ENCODE measurements at regions not wholly inside any gene's neighbourhood (a gene's known extent, or its start where the extent isn't known, plus 50 kb on each side); places are given as distances from the start of the nearest gene placed in this dataset.
A peak's percentile ranks its signal among the peaks of the same experiment; 100 is the strongest.

DNA sequence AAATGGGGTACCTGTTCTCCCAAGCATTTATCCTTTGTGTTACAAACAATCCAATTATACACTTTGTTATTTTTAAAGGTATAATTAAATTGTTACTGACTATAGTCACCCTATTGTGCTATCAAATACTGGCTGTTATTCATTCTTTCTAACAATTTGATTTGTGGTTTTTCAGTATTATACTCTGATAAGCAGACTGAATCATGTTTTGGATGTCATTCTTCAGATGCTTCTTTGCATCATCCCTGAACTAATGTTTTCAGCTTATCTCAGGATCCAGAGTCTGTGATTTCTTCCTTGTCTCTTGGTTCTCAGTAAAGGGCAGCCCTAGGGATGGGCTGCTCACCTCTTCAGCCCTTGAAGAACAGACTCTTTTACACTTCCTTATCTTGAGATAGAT is 177.8 kb upstream of the SGCD start:
- no peaks in the 10 kb centered on the region for H3K9me3 ChIP-seq (ENCODE audit: insufficient read depth, low read depth, low read length)
- peak; percentile 58 for DNase-seq (ENCODE audit: low read depth)
- no peak overlapping the region for H3K27ac ChIP-seq (ENCODE audit: low read depth, low read length)
- H3K4me1 Mint-ChIP-seq (ENCODE audit: low read depth, unreplicated experiment) = peaks cover 33% of the 10 kb centered on the region
- peak; percentile 45 for FAIRE-seq
- no peak overlapping the region for H2AFZ ChIP-seq (ENCODE audit: low read depth, low read length)
- no peak overlapping the region for H3K4me3 Mint-ChIP-seq (ENCODE audit: unreplicated experiment)
- peaks cover 8% of the 10 kb centered on the region for H3K4me1 ChIP-seq (ENCODE audit: insufficient read depth, low read length)
- H3K79me2 ChIP-seq (ENCODE audit: insufficient read depth, low read length) = no peaks in the 10 kb centered on the region
- H3K27me3 Mint-ChIP-seq (ENCODE audit: low read depth, unreplicated experiment) = no peaks in the 10 kb centered on the region
- H3K27me3 ChIP-seq (ENCODE audit: insufficient read depth, low read length) = no peaks in the 10 kb centered on the region
- TF ChIP-seq EZH2 (IDR thresholded peaks at IDR 0.05; ENCODE audit: insufficient read depth, low read length) = no peak
- no peak for TF ChIP-seq CTCF (IDR thresholded peaks at IDR 0.05; ENCODE audit: insufficient read depth, low read depth, low read length)
- H3K4me2 ChIP-seq (ENCODE audit: low read length) = no peak overlapping the region
- H3K36me3 ChIP-seq (ENCODE audit: insufficient read depth, low read length) = no peaks in the 10 kb centered on the region
- H3K36me3 Mint-ChIP-seq (ENCODE audit: low read depth, unreplicated experiment) = no peaks in the 10 kb centered on the region
- H4K20me1 ChIP-seq (ENCODE audit: insufficient read depth, low read length) = no peaks in the 10 kb centered on the region
- H3K27ac Mint-ChIP-seq (ENCODE audit: unreplicated experiment) = peak overlapping the region; percentile 85
- no peak overlapping the region for H3K9ac ChIP-seq (ENCODE audit: low read length)
- H3K9me3 Mint-ChIP-seq (ENCODE audit: unreplicated experiment) = peaks cover 3% of the 10 kb centered on the region
- no peak overlapping the region for H3K4me3 ChIP-seq (ENCODE audit: insufficient read depth, low read depth, low read length)

DNA sequence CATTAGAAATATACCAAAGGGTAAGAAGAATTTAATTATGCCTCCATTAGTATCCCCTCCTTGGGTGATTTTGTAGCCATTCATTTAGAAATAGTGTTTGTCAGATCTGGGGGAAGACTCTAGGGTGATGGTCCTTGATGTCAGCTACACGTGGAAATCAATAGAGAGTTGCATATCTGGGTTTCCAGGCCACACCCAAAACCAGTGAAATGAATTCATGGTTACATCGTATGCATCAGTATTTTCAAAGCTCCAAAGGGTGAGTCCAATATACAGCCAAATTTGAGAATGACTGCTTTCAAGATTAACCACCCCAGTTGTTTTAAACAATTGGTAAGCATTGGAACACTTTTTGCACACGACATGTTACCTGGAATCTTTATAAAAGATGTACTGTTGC is 173.4 kb upstream of the SGCD start:
- no peak overlapping the region for H3K4me3 Mint-ChIP-seq (ENCODE audit: unreplicated experiment)

More for the DNA sequence above, 173.4 kb upstream of the SGCD start:
- no peaks in the 10 kb centered on the region for H3K9me3 ChIP-seq (ENCODE audit: insufficient read depth, low read depth, low read length)
- DNase-seq (ENCODE audit: low read depth) (no peak), FAIRE-seq (no peak)
- H3K4me2 ChIP-seq (ENCODE audit: low read length) = no peak overlapping the region
- no peaks in the 10 kb centered on the region for H3K27me3 ChIP-seq (ENCODE audit: insufficient read depth, low read length)
- H3K9ac ChIP-seq (ENCODE audit: low read length) = no peak overlapping the region
- no peak for TF ChIP-seq EZH2 (IDR thresholded peaks at IDR 0.05; ENCODE audit: insufficient read depth, low read length)
- no peak for TF ChIP-seq CTCF (IDR thresholded peaks at IDR 0.05; ENCODE audit: insufficient read depth, low read depth, low read length)
- H3K36me3 ChIP-seq (ENCODE audit: insufficient read depth, low read length) = no peaks in the 10 kb centered on the region
- H3K4me3 ChIP-seq (ENCODE audit: insufficient read depth, low read depth, low read length) = no peak overlapping the region
- H3K27me3 Mint-ChIP-seq (ENCODE audit: low read depth, unreplicated experiment) = no peaks in the 10 kb centered on the region
- H3K9me3 Mint-ChIP-seq (ENCODE audit: unreplicated experiment) = peaks cover 3% of the 10 kb centered on the region
- H3K4me1 Mint-ChIP-seq (ENCODE audit: low read depth, unreplicated experiment) = peaks cover 21% of the 10 kb centered on the region
- H3K79me2 ChIP-seq (ENCODE audit: insufficient read depth, low read length) = no peaks in the 10 kb centered on the region
- no peaks in the 10 kb centered on the region for H3K4me1 ChIP-seq (ENCODE audit: insufficient read depth, low read length)
- H4K20me1 ChIP-seq (ENCODE audit: insufficient read depth, low read length) = no peaks in the 10 kb centered on the region
- H3K36me3 Mint-ChIP-seq (ENCODE audit: low read depth, unreplicated experiment) = no peaks in the 10 kb centered on the region
- H3K27ac ChIP-seq (ENCODE audit: low read depth, low read length) = no peak overlapping the region
- no peak overlapping the region for H2AFZ ChIP-seq (ENCODE audit: low read depth, low read length)
- H3K27ac Mint-ChIP-seq (ENCODE audit: unreplicated experiment) = peak overlapping the region; percentile 13

Measured in astrocyte (in vitro differentiated cells and primary cell).